ENCODE measurements at regions not wholly inside any gene's neighbourhood (a gene's known extent, or its start where the extent isn't known, plus 50 kb on each side); places are given as distances from the start of the nearest gene placed in this dataset.

DNA sequence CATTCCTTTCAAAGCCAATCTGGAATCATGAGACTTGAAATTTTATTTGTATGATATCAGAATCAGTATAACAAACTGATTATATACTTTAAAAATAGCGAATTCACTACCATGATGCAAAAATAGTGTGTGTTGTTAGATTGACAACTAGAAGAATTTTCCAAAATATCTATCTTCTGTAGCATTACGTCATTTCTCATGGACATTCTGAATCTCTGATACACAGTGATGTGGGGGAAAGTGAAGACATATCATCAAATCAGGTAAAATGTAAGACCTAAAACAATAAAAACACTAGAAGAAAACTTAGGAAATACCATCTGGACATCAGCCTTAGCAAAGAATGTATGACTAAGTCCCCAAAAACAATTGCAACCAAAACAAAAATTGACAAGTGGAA, 1292.0 kb upstream of the PCDH9 start:
- FAIRE-seq (no peak), DNase-seq (ENCODE audit: insufficient read length, low spot score) (no peak)
- no peak for TF ChIP-seq TAF1 (IDR thresholded peaks at IDR 0.05; ENCODE audit: low read depth, low read length)
- no peak for TF ChIP-seq POU2F2 (IDR thresholded peaks at IDR 0.05; ENCODE audit: low read depth, low read length)
- no peak for TF ChIP-seq PAX5 (IDR thresholded peaks at IDR 0.05; ENCODE audit: insufficient read depth, low read length, severe bottlenecking)
- TF ChIP-seq POLR2AphosphoS5 (IDR thresholded peaks at IDR 0.05; ENCODE audit: low read depth, low read length) = no peak
- no peak for TF ChIP-seq POLR2A (IDR thresholded peaks at IDR 0.05; ENCODE audit: low read depth, low read length)
- TF ChIP-seq SPI1 (IDR thresholded peaks at IDR 0.05; ENCODE audit: low read depth, low read length) = no peak

DNA sequence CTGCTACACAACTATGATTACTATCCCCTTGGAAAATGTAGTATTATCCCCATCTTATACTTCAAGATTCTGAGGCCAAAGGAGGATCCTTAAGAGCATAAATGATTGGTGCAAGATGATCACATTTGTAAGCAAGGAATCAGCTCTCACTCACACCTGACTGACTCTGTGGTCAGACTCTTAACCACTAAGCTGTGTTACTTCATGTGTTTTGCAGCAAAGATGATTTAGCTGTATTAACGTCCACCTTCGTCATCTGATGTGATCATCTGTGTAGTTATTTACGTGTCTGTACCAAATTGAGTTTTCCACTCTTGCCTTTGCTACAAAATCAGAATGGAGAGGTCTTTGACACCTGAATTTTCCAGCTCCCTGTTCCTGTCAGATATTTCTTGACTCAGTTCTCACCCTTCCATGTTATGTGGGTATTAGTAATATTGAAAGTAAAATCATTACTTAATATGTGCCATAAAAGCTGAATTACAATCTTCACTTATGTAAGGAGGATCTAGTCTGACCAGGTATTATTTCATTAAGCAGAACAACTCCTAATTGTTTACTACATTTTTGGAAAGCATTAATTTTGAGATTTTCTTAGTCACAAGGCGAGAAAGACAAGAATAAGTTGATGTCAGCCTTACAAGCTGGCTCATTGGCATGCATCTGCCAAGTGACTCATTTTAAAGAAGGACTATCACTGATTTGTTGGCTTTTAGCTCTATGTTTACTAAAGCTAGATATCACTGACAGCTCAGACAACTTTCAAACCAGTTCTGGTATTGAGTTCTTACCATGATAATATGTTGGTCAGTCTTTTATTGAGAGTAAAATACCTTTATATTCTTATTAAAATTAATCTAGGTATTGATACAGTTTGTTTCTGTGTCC, 1279.8 kb upstream of the PCDH9 start:
- FAIRE-seq (no peak), DNase-seq (ENCODE audit: insufficient read length, low spot score) (no peak)
- no peak for TF ChIP-seq POU2F2 (IDR thresholded peaks at IDR 0.05; ENCODE audit: low read depth, low read length)
- TF ChIP-seq POLR2AphosphoS5 (IDR thresholded peaks at IDR 0.05; ENCODE audit: low read depth, low read length) = no peak
- no peak for TF ChIP-seq TAF1 (IDR thresholded peaks at IDR 0.05; ENCODE audit: low read depth, low read length)
- no peak for TF ChIP-seq SPI1 (IDR thresholded peaks at IDR 0.05; ENCODE audit: low read depth, low read length)
- no peak for TF ChIP-seq POLR2A (IDR thresholded peaks at IDR 0.05; ENCODE audit: low read depth, low read length)

DNA sequence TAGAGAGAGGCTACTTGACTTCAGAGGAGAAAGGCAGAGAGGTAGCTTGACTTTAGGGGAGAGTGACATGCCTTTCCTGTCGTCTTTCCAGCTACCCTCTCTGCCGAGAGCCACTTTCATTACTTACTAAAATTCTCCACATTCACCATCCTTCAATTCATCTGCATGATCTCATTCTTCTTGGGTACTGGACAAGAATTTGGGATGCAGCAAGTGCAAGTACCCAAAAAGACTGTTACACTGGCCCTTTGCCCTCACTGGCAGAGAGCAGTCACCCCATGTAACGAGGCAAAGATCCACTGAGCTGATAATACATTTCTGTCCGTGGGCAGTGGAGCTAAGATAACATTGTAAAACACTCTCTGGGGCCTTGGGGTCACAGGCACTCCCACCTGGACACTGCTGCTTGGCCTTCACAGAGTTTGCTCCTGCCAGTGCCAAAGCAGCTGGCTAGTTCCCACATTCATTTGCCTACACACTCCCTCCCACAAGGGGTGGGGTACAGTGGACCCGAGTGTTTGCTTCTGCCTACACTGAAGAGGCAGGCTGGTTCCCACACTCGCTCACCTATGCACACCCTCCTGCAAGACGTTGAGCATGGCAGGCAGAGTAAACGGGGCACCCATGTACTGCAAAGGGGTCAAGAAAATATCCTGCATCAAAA, 1276.9 kb upstream of the PCDH9 start:
- DNase-seq (ENCODE audit: insufficient read length, low spot score) (no peak), FAIRE-seq (no peak)
- no peak for TF ChIP-seq POLR2AphosphoS5 (IDR thresholded peaks at IDR 0.05; ENCODE audit: low read depth, low read length)
- TF ChIP-seq SPI1 (IDR thresholded peaks at IDR 0.05; ENCODE audit: low read depth, low read length) = no peak
- no peak for TF ChIP-seq POLR2A (IDR thresholded peaks at IDR 0.05; ENCODE audit: low read depth, low read length)
- TF ChIP-seq TAF1 (IDR thresholded peaks at IDR 0.05; ENCODE audit: low read depth, low read length) = no peak
- TF ChIP-seq PAX5 (IDR thresholded peaks at IDR 0.05; ENCODE audit: insufficient read depth, low read length, severe bottlenecking) = no peak
- no peak for TF ChIP-seq POU2F2 (IDR thresholded peaks at IDR 0.05; ENCODE audit: low read depth, low read length)

DNA sequence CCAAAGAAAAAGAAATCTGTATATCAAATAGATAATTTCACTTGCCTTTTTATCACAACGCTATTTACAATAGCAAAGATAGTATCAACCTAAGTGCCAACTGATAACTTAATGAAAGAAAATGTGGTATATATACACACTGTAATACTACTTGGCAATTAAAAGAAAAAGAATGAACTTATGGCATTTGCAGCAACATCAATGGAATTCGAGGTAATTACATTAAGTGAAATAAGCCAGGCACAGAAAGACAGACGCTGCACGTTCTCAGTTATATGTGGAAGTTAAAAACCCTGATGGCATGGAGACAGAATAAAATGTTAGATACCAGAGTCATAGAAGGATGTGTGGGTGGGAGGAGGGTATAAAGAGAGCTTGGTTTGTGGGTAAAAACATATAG, 1260.5 kb upstream of the PCDH9 start:
- TF ChIP-seq SPI1 (IDR thresholded peaks at IDR 0.05; ENCODE audit: low read depth, low read length) (no peak), POLR2A (IDR thresholded peaks at IDR 0.05; ENCODE audit: low read depth, low read length) (no peak), PAX5 (IDR thresholded peaks at IDR 0.05; ENCODE audit: insufficient read depth, low read length, severe bottlenecking) (no peak), TAF1 (IDR thresholded peaks at IDR 0.05; ENCODE audit: low read depth, low read length) (no peak), POU2F2 (IDR thresholded peaks at IDR 0.05; ENCODE audit: low read depth, low read length) (no peak), POLR2AphosphoS5 (IDR thresholded peaks at IDR 0.05; ENCODE audit: low read depth, low read length) (no peak)
- FAIRE-seq (no peak), DNase-seq (ENCODE audit: insufficient read length, low spot score) (no peak)

DNA sequence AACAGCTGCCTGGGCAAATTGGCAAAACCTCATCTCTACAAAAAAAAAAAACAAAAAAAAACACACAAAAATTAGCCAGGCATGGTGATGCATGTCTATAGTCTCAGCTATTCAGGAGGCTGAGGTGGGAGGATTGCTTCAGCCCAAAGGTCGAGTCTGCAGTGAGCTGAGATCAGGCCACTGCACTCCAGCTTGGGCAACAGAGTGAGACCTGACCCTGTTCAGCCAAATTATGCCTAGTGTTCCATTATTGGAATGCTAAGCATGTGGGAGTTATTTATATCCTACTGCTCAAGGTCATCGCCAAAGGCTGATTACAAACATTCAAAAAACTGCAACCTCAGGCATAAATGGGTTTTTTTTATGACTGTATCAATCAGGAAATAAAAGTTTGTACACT, 1251.0 kb upstream of the PCDH9 start:
- no peak for DNase-seq (ENCODE audit: insufficient read length, low spot score)
- no peak for FAIRE-seq
- TF ChIP-seq POLR2AphosphoS5 (IDR thresholded peaks at IDR 0.05; ENCODE audit: low read depth, low read length) (no peak), POU2F2 (IDR thresholded peaks at IDR 0.05; ENCODE audit: low read depth, low read length) (no peak), PAX5 (IDR thresholded peaks at IDR 0.05; ENCODE audit: insufficient read depth, low read length, severe bottlenecking) (no peak), SPI1 (IDR thresholded peaks at IDR 0.05; ENCODE audit: low read depth, low read length) (no peak), POLR2A (IDR thresholded peaks at IDR 0.05; ENCODE audit: low read depth, low read length) (no peak), TAF1 (IDR thresholded peaks at IDR 0.05; ENCODE audit: low read depth, low read length) (no peak)

DNA sequence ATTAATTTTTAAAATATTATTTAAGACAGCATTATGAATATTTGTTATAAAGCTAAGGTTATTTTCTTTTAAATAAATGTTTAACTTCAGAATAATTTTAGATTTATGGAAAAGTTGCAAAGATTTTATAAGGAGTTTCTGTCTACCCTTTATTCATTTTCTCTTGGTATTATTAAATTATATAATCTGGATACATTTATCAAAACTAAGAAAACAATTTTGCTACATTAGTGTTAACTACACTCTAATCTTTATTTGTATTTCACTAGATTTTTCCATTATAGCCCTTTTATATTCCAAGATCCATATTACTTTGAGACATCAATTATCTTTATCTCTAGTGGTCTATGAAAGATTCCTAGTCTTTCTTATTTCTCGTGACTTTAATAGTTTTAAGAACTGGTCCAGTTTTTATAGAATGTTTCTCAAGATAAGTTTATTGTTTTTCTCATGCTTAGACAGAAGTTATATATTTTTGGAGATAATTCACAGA, 1243.7 kb upstream of the PCDH9 start:
- no peak for TF ChIP-seq POLR2A (IDR thresholded peaks at IDR 0.05; ENCODE audit: low read depth, low read length)
- FAIRE-seq (no peak), DNase-seq (ENCODE audit: insufficient read length, low spot score) (no peak)

DNA sequence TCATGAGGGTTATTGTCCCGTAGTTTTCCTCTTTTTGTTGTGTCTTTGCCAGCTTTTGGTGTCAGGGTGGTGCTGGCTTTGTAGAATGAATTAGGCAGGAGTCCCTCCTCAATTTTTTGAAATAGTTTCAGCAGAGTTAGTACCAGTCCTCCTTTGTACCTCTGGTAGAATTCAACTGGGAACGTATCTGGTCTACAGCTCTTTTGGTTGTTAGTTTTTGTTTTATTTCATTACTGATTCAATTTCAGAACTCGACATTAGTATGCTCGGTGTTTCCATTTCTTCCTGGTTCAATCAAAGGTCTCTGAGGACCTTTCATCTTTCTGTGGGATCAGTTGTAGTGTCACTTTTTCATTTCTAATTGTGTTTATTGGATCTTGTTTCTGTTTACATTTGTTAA, 1237.0 kb upstream of the PCDH9 start:
- DNase-seq (ENCODE audit: insufficient read length, low spot score) = no peak
- TF ChIP-seq POLR2AphosphoS5 (IDR thresholded peaks at IDR 0.05; ENCODE audit: low read depth, low read length) = no peak
- no peak for TF ChIP-seq POLR2A (IDR thresholded peaks at IDR 0.05; ENCODE audit: low read depth, low read length)
- TF ChIP-seq POU2F2 (IDR thresholded peaks at IDR 0.05; ENCODE audit: low read depth, low read length) = no peak
- no peak for TF ChIP-seq PAX5 (IDR thresholded peaks at IDR 0.05; ENCODE audit: insufficient read depth, low read length, severe bottlenecking)
- TF ChIP-seq TAF1 (IDR thresholded peaks at IDR 0.05; ENCODE audit: low read depth, low read length) = no peak
- TF ChIP-seq SPI1 (IDR thresholded peaks at IDR 0.05; ENCODE audit: low read depth, low read length) = no peak
- FAIRE-seq = no peak

DNA sequence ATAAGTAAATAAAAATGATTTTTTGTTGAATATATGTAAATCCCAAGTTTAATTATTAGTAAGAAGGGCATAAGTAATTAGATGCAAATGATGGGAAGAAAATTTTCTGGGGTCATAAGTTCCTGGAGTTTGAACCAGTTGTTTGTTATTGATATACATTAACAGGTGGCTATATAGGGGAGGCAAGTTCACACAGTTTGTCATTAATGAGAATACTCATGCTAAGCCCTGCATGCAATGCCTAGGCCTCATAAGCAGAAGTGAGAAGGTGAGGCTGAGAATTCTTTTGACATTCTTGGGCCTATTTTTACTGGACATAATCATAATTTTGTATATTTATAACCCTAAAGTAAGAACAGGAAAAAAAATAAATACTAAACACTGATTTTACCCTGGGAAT, 1210.7 kb upstream of the PCDH9 start:
- FAIRE-seq (no peak), DNase-seq (ENCODE audit: insufficient read length, low spot score) (no peak)
- no peak for TF ChIP-seq PAX5 (IDR thresholded peaks at IDR 0.05; ENCODE audit: insufficient read depth, low read length, severe bottlenecking)
- TF ChIP-seq SPI1 (IDR thresholded peaks at IDR 0.05; ENCODE audit: low read depth, low read length) = peak; percentile 36

DNA sequence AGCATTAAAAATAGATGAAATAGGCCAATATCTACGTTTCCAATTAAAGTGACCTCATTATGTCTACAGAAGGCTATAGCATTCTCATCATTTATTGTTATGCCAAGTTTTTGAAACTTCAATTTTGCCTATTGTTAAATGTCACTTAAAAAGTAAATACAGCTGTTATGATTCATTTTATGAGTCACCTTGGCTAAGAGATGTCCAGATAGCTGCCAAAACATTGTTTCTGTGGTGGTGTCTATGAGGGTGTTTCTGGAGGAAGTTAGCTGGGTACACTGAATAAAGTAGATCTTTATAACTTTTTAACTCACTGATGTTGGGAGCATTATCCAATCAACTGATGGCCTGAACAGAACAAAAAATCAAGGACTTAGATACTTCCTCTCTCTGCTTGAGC, 1209.7 kb upstream of the PCDH9 start:
- DNase-seq (ENCODE audit: insufficient read length, low spot score) (no peak), FAIRE-seq (no peak)
- no peak for TF ChIP-seq POU2F2 (IDR thresholded peaks at IDR 0.05; ENCODE audit: low read depth, low read length)
- no peak for TF ChIP-seq POLR2A (IDR thresholded peaks at IDR 0.05; ENCODE audit: low read depth, low read length)
- TF ChIP-seq PAX5 (IDR thresholded peaks at IDR 0.05; ENCODE audit: insufficient read depth, low read length, severe bottlenecking) = no peak
- TF ChIP-seq POLR2AphosphoS5 (IDR thresholded peaks at IDR 0.05; ENCODE audit: low read depth, low read length) = no peak
- TF ChIP-seq TAF1 (IDR thresholded peaks at IDR 0.05; ENCODE audit: low read depth, low read length) = no peak
- no peak for TF ChIP-seq SPI1 (IDR thresholded peaks at IDR 0.05; ENCODE audit: low read depth, low read length)

DNA sequence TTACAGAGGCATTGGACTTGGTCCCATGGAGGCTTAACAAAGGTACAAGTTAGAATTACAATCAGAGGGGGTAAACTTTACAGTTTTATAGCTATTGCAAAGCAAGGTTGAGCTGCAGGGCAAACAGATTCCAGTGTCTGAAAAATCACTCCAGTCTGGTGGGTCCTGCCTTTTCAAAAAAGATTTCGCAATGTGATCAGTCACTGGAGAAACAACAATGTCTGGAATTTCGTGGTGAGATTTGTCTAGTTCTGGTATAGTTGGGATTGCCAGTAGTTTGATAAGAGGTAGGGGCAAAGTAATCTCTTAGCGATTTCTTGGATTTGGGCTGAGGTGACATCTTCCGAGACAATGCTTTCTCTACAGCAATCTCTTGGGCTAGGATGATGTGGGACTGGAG, 1198.2 kb upstream of the PCDH9 start:
- DNase-seq (ENCODE audit: insufficient read length, low spot score) = no peak
- TF ChIP-seq PAX5 (IDR thresholded peaks at IDR 0.05; ENCODE audit: insufficient read depth, low read length, severe bottlenecking) (no peak), POLR2AphosphoS5 (IDR thresholded peaks at IDR 0.05; ENCODE audit: low read depth, low read length) (no peak), POLR2A (IDR thresholded peaks at IDR 0.05; ENCODE audit: low read depth, low read length) (no peak), SPI1 (IDR thresholded peaks at IDR 0.05; ENCODE audit: low read depth, low read length) (no peak), TAF1 (IDR thresholded peaks at IDR 0.05; ENCODE audit: low read depth, low read length) (no peak), POU2F2 (IDR thresholded peaks at IDR 0.05; ENCODE audit: low read depth, low read length) (no peak)

More for the DNA sequence above, 1198.2 kb upstream of the PCDH9 start:
- FAIRE-seq = no peak
